ENCODE measurements at regions not wholly inside any gene's neighbourhood (a gene's known extent, or its start where the extent isn't known, plus 50 kb on each side); places are given as distances from the start of the nearest gene placed in this dataset.

DNA sequence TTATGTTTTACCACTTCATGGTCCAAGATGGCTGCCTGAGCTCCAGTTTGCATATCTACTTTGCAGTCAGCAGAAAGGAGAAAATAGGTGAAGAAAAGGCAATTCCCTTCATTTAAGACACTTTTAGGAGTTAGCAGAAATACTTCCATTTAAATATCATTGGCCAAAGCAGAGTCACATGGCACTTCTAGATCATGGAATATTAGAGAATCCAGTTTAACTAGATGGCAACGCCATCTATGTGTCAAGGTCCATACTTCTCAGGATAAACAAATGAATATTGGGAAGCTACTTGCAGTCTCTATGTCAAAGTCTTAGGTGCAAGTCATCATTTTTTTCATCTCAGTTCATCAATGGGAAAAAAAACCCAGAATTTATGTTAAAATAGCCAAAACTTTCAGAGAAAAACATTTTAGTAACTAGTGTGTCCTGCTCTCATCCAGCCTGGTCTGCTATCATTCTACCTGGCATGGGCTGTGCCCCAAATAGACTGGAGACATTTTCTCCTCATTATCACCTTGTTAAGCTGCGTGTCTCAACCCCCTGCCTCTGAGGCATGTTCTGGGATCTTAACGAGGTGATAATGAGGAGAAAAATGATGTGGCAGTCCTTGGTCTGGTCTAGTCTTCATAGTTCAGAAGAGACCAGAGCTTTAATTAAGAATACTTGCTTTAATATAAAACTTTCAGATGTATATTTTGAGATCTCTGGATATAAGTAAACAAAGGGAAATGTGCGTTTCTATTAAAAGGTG lies 227.3 kb downstream of the TBX18 start:
- TF ChIP-seq JUN (IDR thresholded peaks at IDR 0.05; ENCODE audit: borderline replicate concordance, insufficient read depth, insufficient read length, low read depth) = no peak
- no peak for TF ChIP-seq FOS (IDR thresholded peaks at IDR 0.05; ENCODE audit: borderline replicate concordance, insufficient read depth, low read length)
- no peak for TF ChIP-seq MYC (IDR thresholded peaks at IDR 0.05; ENCODE audit: low read depth, low read length)
- TF ChIP-seq POLR2A (IDR thresholded peaks at IDR 0.05; ENCODE audit: low read depth, low read length) = no peak
- no peak for TF ChIP-seq EZH2 (IDR thresholded peaks at IDR 0.05; ENCODE audit: borderline replicate concordance, low read depth, low read length, severe bottlenecking)
- TF ChIP-seq, protein P1, sequence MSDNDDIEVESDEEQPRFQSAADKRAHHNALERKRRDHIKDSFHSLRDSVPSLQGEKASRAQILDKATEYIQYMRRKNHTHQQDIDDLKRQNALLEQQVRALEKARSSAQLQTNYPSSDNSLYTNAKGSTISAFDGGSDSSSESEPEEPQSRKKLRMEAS (IDR thresholded peaks at IDR 0.05; ENCODE audit: insufficient read depth, insufficient read length) = no peak
- no peak for TF ChIP-seq POLR2AphosphoS5 (IDR thresholded peaks at IDR 0.05; ENCODE audit: insufficient read depth, low read depth, low read length)
- H3K27ac ChIP-seq (ENCODE audit: insufficient read depth, low read depth, low read length) = no peak overlapping the region
- no peak overlapping the region for H3K4me2 ChIP-seq (ENCODE audit: insufficient read depth, low read length)
- no peak overlapping the region for H3K9ac ChIP-seq (replicated peaks; ENCODE audit: extremely low read depth, insufficient read depth, low read length)
- ChIA-PET CTCF (interaction anchor here (1.3 to 1.7 kb wide), 2 partner anchors 9 to 109 kb away, joined by 3 to 4 read pairs; no protein-coding TSS in a partner anchor), POLR2A (no interaction called here)
- dilution Hi-C loops (cut with MboI; ENCODE audit: extremely low pct_ligation_motif_present, low sequenced_read_pairs) (no loop called here), intact Hi-C loops (cut with micrococcal nuclease) (no loop called here)
- H3K36me3 ChIP-seq (ENCODE audit: control insufficient read depth in 2 of 2, extremely low read depth in 1 of 2, insufficient read depth in 2 of 2, low read length in 2 of 2) = no peaks in the 10 kb centered on the region
- H3K9me1 ChIP-seq (replicated peaks; ENCODE audit: control insufficient read depth, extremely low read depth, insufficient read depth, low read length) = no peaks in the 10 kb centered on the region
- no TSS peak for BruUV-seq (replicated peaks)
- no peaks in the 10 kb centered on the region for H3K9me3 ChIP-seq (replicated peaks; ENCODE audit: control insufficient read depth, insufficient read depth, low read length)
- no peak overlapping the region for H3K4me3 ChIP-seq (replicated peaks in 1 of 3; ENCODE audit: insufficient read depth in 1 of 3, low read depth in 1 of 3, low read length in 3 of 3)
- H3K27me3 ChIP-seq (ENCODE audit: control insufficient read depth in 2 of 2, insufficient read depth in 2 of 2, low read length in 2 of 2) = no peaks in the 10 kb centered on the region
- no peaks in the 10 kb centered on the region for H3K79me2 ChIP-seq (ENCODE audit: control insufficient read depth, insufficient read depth, low read length)
- DNase-seq (ENCODE audit: low read depth, low spot score) (no peak), FAIRE-seq (no peak)
- no peaks in the 10 kb centered on the region for H4K20me1 ChIP-seq (replicated peaks; ENCODE audit: control insufficient read depth, extremely low read depth, insufficient read depth, low read length)
- peak overlapping the region; percentile 21 for H2AFZ ChIP-seq (ENCODE audit: low read depth, low read length)
- no peaks in the 10 kb centered on the region for H3K4me1 ChIP-seq (ENCODE audit: control insufficient read depth, extremely low read depth, insufficient read depth, low read length)

GRCh38 chr6:84528201-84528600 lies 236.2 kb downstream of the TBX18 start:
- no peak for FAIRE-seq
- no peak for DNase-seq (ENCODE audit: low read depth, low spot score)
- ChIA-PET POLR2A (no interaction called here), CTCF (interaction anchor here (1.4 kb wide), 1 partner anchor 36 kb away, joined by 3 read pairs; no protein-coding TSS in a partner anchor)
- dilution Hi-C loops (cut with MboI; ENCODE audit: extremely low pct_ligation_motif_present, low sequenced_read_pairs) = no loop called here
- Histone ChIP-seq H2AFZ (ENCODE audit: low read depth, low read length) (no peak overlapping the region), H3K4me2 (ENCODE audit: insufficient read depth, low read length) (no peak overlapping the region), H3K9ac (replicated peaks; ENCODE audit: extremely low read depth, insufficient read depth, low read length) (no peak overlapping the region), H3K36me3 (ENCODE audit: control insufficient read depth in 2 of 2, extremely low read depth in 1 of 2, insufficient read depth in 2 of 2, low read length in 2 of 2) (no peaks in the 10 kb centered on the region), H4K20me1 (replicated peaks; ENCODE audit: control insufficient read depth, extremely low read depth, insufficient read depth, low read length) (no peaks in the 10 kb centered on the region), H3K27ac (ENCODE audit: insufficient read depth, low read depth, low read length) (no peak overlapping the region), H3K9me3 (replicated peaks; ENCODE audit: control insufficient read depth, insufficient read depth, low read length) (no peaks in the 10 kb centered on the region), H3K79me2 (ENCODE audit: control insufficient read depth, insufficient read depth, low read length) (no peaks in the 10 kb centered on the region), H3K4me1 (ENCODE audit: control insufficient read depth, extremely low read depth, insufficient read depth, low read length) (no peaks in the 10 kb centered on the region), H3K4me3 (replicated peaks in 1 of 3; ENCODE audit: insufficient read depth in 1 of 3, low read depth in 1 of 3, low read length in 3 of 3) (no peak overlapping the region), H3K9me1 (replicated peaks; ENCODE audit: control insufficient read depth, extremely low read depth, insufficient read depth, low read length) (no peaks in the 10 kb centered on the region), H3K27me3 (ENCODE audit: control insufficient read depth in 2 of 2, insufficient read depth in 2 of 2, low read length in 2 of 2) (no peaks in the 10 kb centered on the region)
- no TSS peak for BruUV-seq (replicated peaks)
- TF ChIP-seq EZH2 (IDR thresholded peaks at IDR 0.05; ENCODE audit: borderline replicate concordance, low read depth, low read length, severe bottlenecking) (no peak), GATA2 (IDR thresholded peaks at IDR 0.05; ENCODE audit: insufficient read depth, insufficient read length, low read depth, low read length) (no peak), POLR2AphosphoS5 (IDR thresholded peaks at IDR 0.05; ENCODE audit: insufficient read depth, low read depth, low read length) (no peak), JUN (IDR thresholded peaks at IDR 0.05; ENCODE audit: borderline replicate concordance, insufficient read depth, insufficient read length, low read depth) (no peak), FOS (IDR thresholded peaks at IDR 0.05; ENCODE audit: borderline replicate concordance, insufficient read depth, low read length) (no peak), POLR2A (IDR thresholded peaks at IDR 0.05; ENCODE audit: low read depth, low read length) (no peak), MYC (IDR thresholded peaks at IDR 0.05; ENCODE audit: low read depth, low read length) (no peak)
- TF ChIP-seq, protein P2, sequence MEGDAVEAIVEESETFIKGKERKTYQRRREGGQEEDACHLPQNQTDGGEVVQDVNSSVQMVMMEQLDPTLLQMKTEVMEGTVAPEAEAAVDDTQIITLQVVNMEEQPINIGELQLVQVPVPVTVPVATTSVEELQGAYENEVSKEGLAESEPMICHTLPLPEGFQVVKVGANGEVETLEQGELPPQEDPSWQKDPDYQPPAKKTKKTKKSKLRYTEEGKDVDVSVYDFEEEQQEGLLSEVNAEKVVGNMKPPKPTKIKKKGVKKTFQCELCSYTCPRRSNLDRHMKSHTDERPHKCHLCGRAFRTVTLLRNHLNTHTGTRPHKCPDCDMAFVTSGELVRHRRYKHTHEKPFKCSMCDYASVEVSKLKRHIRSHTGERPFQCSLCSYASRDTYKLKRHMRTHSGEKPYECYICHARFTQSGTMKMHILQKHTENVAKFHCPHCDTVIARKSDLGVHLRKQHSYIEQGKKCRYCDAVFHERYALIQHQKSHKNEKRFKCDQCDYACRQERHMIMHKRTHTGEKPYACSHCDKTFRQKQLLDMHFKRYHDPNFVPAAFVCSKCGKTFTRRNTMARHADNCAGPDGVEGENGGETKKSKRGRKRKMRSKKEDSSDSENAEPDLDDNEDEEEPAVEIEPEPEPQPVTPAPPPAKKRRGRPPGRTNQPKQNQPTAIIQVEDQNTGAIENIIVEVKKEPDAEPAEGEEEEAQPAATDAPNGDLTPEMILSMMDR (IDR thresholded peaks at IDR 0.05; ENCODE audit: extremely low read depth in 1 of 2, insufficient read depth in 1 of 2, low read depth in 1 of 2, low read length in 2 of 2) = no peak
- TF ChIP-seq, protein P1 (IDR thresholded peaks at IDR 0.05; ENCODE audit: insufficient read depth, insufficient read length) = no peak
- intact Hi-C loops (cut with micrococcal nuclease) = no loop called here
